HT-29 (cell line): ENCODE measurements at regions not wholly inside any gene's neighbourhood (a gene's known extent, or its start where the extent isn't known, plus 50 kb on each side); places are given as distances from the start of the nearest gene placed in this dataset.
"Not testable (repeated sequence)": the region's sequence is repeated elsewhere in the genome, so short reads cannot be mapped to it uniquely, and the experiment has no call there.

ENCODE experiments used
- DNase-seq: peaks from one replicate; pipeline ENCODE4 v3.0.0-alpha.2; 2015; ENCODE audit warnings: low spot score

- no peak for DNase-seq
These were observed 359.6 kb upstream of the CCL2 start for GRCh38 chr17:33895491-33895890.

GRCh38 chr17:33896263-33896662 lies 358.8 kb upstream of the CCL2 start:
- DNase-seq: no peak

- DNase-seq: no peak
These were observed 354.0 kb upstream of the CCL2 start for GRCh38 chr17:33901085-33901484.

- no peak for DNase-seq
These were observed 352.1 kb upstream of the CCL2 start for GRCh38 chr17:33902901-33903449.

- DNase-seq: no peak
These were observed 350.6 kb upstream of the CCL2 start for GRCh38 chr17:33904476-33904875.

GRCh38 chr17:33905338-33905800 lies 349.7 kb upstream of the CCL2 start:
- DNase-seq: no peak

GRCh38 chr17:33908363-33909064 lies 346.6 kb upstream of the CCL2 start:
- no peak for DNase-seq

GRCh38 chr17:33910200-33910857 lies 344.8 kb upstream of the CCL2 start:
- no peak for DNase-seq

GRCh38 chr17:33914125-33914524 lies 341.0 kb upstream of the CCL2 start:
- DNase-seq: no peak

- DNase-seq: no peak
These were observed 332.1 kb upstream of the CCL2 start for GRCh38 chr17:33922971-33923370.

- no peak for DNase-seq
These were observed 331.0 kb upstream of the CCL2 start for GRCh38 chr17:33924104-33924503.

- no peak for DNase-seq
These were observed 329.4 kb upstream of the CCL2 start for GRCh38 chr17:33925649-33926048.

- no peak for DNase-seq
These were observed 327.4 kb upstream of the CCL2 start for GRCh38 chr17:33927732-33928133.

- DNase-seq: no peak
These were observed 325.8 kb upstream of the CCL2 start for GRCh38 chr17:33929181-33929724.

- DNase-seq: not testable (repeated sequence)
These were observed 323.8 kb upstream of the CCL2 start for GRCh38 chr17:33931148-33931814.

- DNase-seq: no peak
These were observed 322.1 kb upstream of the CCL2 start for GRCh38 chr17:33932996-33933395.

- DNase-seq: no peak
These were observed 321.5 kb upstream of the CCL2 start for GRCh38 chr17:33933576-33933975.

- DNase-seq: no peak
These were observed 320.4 kb upstream of the CCL2 start for GRCh38 chr17:33934696-33935095.

- DNase-seq: no peak
These were observed 319.3 kb upstream of the CCL2 start for GRCh38 chr17:33935822-33936221.

- DNase-seq: no peak
These were observed 318.3 kb upstream of the CCL2 start for GRCh38 chr17:33936764-33937163.

GRCh38 chr17:33939959-33940358 lies 315.1 kb upstream of the CCL2 start:
- no peak for DNase-seq

GRCh38 chr17:33940769-33941370 lies 314.2 kb upstream of the CCL2 start:
- no peak for DNase-seq
